Right lobe of liver (tissue), 4 donors: ENCODE measurements at regions not wholly inside any gene's neighbourhood (a gene's known extent, or its start where the extent isn't known, plus 50 kb on each side); places are given as distances from the start of the nearest gene placed in this dataset.

Source experiments
- POLR2A ChIP-seq: fragments of 450-650 bp; IDR thresholded peaks from one replicate; pipeline ENCODE4 v1.6.1; 2017; ENCODE audit warnings: antibody characterized with exemption, mild to moderate bottlenecking
- TF ChIP-seq, protein P1 (sequence below), 4 donors: fragments of 200-600 bp in 3 of 4; fragments of 450-650 bp in 1 of 4; IDR thresholded peaks; one replicate each; pipeline versions ENCODE4 v1.5.1 to v1.8.0; 2016 to 2022; ENCODE audit warnings: antibody characterized with exemption in 4 of 4, mild to moderate bottlenecking in 2 of 4
- donor health status: DM: no; HTN: no; CAD: no.
- donor health status: DM: no; HTN: no; CAD: no.
- donor health status: DM: no; HTN: yes; CAD: no.

DNA sequence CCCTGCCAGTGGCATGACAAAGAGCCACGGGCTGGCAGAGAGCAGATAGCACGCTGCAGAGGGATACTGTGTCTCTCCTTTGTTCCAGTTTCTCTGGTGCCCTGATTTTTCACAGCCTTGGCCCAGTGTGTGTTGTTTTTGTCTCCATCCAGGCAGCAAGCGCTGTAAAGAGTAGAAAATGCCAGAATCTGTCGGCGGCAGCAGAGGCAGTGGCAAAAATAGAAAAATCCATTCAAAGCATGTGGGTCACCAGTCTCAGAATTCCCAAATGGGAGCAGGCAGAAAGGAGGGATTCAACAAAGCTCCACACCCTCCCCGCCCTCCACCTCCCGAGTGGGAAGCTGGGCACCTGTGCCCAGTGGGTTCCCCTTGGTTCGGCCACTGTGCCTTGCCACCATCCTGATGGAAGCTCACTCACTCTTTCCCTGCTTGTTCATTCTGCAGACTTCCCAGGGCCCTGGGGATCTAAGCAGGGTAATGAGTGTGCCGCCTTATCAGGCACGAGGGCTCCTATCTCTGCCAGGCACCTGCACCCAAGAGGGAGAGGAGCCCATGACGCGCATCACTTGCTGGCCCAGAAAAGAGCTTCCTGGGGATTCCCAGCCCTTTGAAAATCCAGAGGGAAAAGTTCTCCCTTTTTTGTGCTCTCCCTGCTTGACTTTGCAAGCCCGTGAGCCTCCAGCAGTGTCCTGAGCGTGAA lies 416.9 kb downstream of the IRS2 start:
- TF ChIP-seq, protein P1, sequence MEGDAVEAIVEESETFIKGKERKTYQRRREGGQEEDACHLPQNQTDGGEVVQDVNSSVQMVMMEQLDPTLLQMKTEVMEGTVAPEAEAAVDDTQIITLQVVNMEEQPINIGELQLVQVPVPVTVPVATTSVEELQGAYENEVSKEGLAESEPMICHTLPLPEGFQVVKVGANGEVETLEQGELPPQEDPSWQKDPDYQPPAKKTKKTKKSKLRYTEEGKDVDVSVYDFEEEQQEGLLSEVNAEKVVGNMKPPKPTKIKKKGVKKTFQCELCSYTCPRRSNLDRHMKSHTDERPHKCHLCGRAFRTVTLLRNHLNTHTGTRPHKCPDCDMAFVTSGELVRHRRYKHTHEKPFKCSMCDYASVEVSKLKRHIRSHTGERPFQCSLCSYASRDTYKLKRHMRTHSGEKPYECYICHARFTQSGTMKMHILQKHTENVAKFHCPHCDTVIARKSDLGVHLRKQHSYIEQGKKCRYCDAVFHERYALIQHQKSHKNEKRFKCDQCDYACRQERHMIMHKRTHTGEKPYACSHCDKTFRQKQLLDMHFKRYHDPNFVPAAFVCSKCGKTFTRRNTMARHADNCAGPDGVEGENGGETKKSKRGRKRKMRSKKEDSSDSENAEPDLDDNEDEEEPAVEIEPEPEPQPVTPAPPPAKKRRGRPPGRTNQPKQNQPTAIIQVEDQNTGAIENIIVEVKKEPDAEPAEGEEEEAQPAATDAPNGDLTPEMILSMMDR (IDR thresholded peaks at IDR 0.05) = no peak
- no peak for TF ChIP-seq POLR2A
